ENCODE measurements at regions not wholly inside any gene's neighbourhood (a gene's known extent, or its start where the extent isn't known, plus 50 kb on each side); places are given as distances from the start of the nearest gene placed in this dataset.

- Histone ChIP-seq H3K27me3 (ENCODE audit: control insufficient read depth, insufficient read depth, low read length) (no peaks in the 10 kb centered on the region), H3K4me3 (ENCODE audit: low read length in 3 of 3) (no peak overlapping the region), H3K4me1 (ENCODE audit: control insufficient read depth in 2 of 3, insufficient read depth in 2 of 3, low read depth in 1 of 3, low read length in 3 of 3) (no peaks in the 10 kb centered on the region), H3K9ac (ENCODE audit: low read length in 3 of 3) (no peak overlapping the region), H3K27ac (ENCODE audit: low read depth in 2 of 2, low read length in 2 of 2) (no peak overlapping the region), H3K9me3 (ENCODE audit: control insufficient read depth in 2 of 3, insufficient read depth in 1 of 3, low read length in 3 of 3) (peaks cover 0 to 4% (median 2%) of the 10 kb centered on the region in 3 donors), H3K36me3 (ENCODE audit: control insufficient read depth in 2 of 3, insufficient read depth in 3 of 3, low read length in 3 of 3) (no peaks in the 10 kb centered on the region)
- intact Hi-C loops (cut with DNase I) = no loop called here
- no peak for FAIRE-seq
- no peak for TF ChIP-seq CTCF (IDR thresholded peaks at IDR 0.05; ENCODE audit: borderline replicate concordance, extremely low read depth, insufficient read depth)
- no peak for DNase-seq
Measured at GRCh38 chr7:92973293-92973731, 136.9 kb upstream of the CDK6 start.

GRCh38 chr7:92972441-92972840 is 136.1 kb upstream of the CDK6 start:
- Histone ChIP-seq H3K9ac (ENCODE audit: low read length in 3 of 3) (no peak overlapping the region), H3K36me3 (ENCODE audit: control insufficient read depth in 2 of 3, insufficient read depth in 3 of 3, low read length in 3 of 3) (no peaks in the 10 kb centered on the region), H3K4me3 (ENCODE audit: low read length in 3 of 3) (no peak overlapping the region), H3K9me3 (ENCODE audit: control insufficient read depth in 2 of 3, insufficient read depth in 1 of 3, low read length in 3 of 3) (peaks cover 0 to 4% (median 2%) of the 10 kb centered on the region in 3 donors), H3K4me1 (ENCODE audit: control insufficient read depth in 2 of 3, insufficient read depth in 2 of 3, low read depth in 1 of 3, low read length in 3 of 3) (no peaks in the 10 kb centered on the region), H3K27me3 (ENCODE audit: control insufficient read depth, insufficient read depth, low read length) (no peaks in the 10 kb centered on the region), H3K27ac (ENCODE audit: low read depth in 2 of 2, low read length in 2 of 2) (no peak overlapping the region)
- TF ChIP-seq CTCF (IDR thresholded peaks at IDR 0.05; ENCODE audit: borderline replicate concordance, extremely low read depth, insufficient read depth) = no peak
- intact Hi-C loops (cut with DNase I) = no loop called here
- no peak for DNase-seq
- no peak for FAIRE-seq

- no peak overlapping the region for H3K9ac ChIP-seq (ENCODE audit: low read length in 3 of 3)
- H3K4me3 ChIP-seq (ENCODE audit: low read length in 3 of 3) = no peak overlapping the region
- no peaks in the 10 kb centered on the region for H3K36me3 ChIP-seq (ENCODE audit: control insufficient read depth in 2 of 3, insufficient read depth in 3 of 3, low read length in 3 of 3)
- DNase-seq (no peak), FAIRE-seq (no peak)
- H3K27me3 ChIP-seq (ENCODE audit: control insufficient read depth, insufficient read depth, low read length) = no peaks in the 10 kb centered on the region
- intact Hi-C loops (cut with DNase I) = no loop called here
- no peaks in the 10 kb centered on the region for H3K4me1 ChIP-seq (ENCODE audit: control insufficient read depth in 2 of 3, insufficient read depth in 2 of 3, low read depth in 1 of 3, low read length in 3 of 3)
- TF ChIP-seq CTCF (IDR thresholded peaks at IDR 0.05; ENCODE audit: borderline replicate concordance, extremely low read depth, insufficient read depth) = no peak
- no peaks in the 10 kb centered on the region for H3K9me3 ChIP-seq (ENCODE audit: control insufficient read depth in 2 of 3, insufficient read depth in 1 of 3, low read length in 3 of 3)
- H3K27ac ChIP-seq (ENCODE audit: low read depth in 2 of 2, low read length in 2 of 2) = no peak overlapping the region
Measured at GRCh38 chr7:92969061-92969460, 132.7 kb upstream of the CDK6 start.

- H3K4me1 ChIP-seq (ENCODE audit: control insufficient read depth in 2 of 3, insufficient read depth in 2 of 3, low read depth in 1 of 3, low read length in 3 of 3) = no peaks in the 10 kb centered on the region
- H3K36me3 ChIP-seq (ENCODE audit: control insufficient read depth in 2 of 3, insufficient read depth in 3 of 3, low read length in 3 of 3) = no peaks in the 10 kb centered on the region
- H3K4me3 ChIP-seq (ENCODE audit: low read length in 3 of 3) = no peak overlapping the region
- no peak overlapping the region for H3K9ac ChIP-seq (ENCODE audit: low read length in 3 of 3)
- no peak for TF ChIP-seq CTCF (IDR thresholded peaks at IDR 0.05; ENCODE audit: borderline replicate concordance, extremely low read depth, insufficient read depth)
- H3K27ac ChIP-seq (ENCODE audit: low read depth in 2 of 2, low read length in 2 of 2) = no peak overlapping the region
- H3K9me3 ChIP-seq (ENCODE audit: control insufficient read depth in 2 of 3, insufficient read depth in 1 of 3, low read length in 3 of 3) = no peaks in the 10 kb centered on the region
- DNase-seq (no peak), FAIRE-seq (no peak)
- intact Hi-C loops (cut with DNase I) = no loop called here
- H3K27me3 ChIP-seq (ENCODE audit: control insufficient read depth, insufficient read depth, low read length) = no peaks in the 10 kb centered on the region
Measured at GRCh38 chr7:92968502-92968901, 132.1 kb upstream of the CDK6 start.
